HG02870 (cell line): ENCODE measurements at regions not wholly inside any gene's neighbourhood (a gene's known extent, or its start where the extent isn't known, plus 50 kb on each side); places are given as distances from the start of the nearest gene placed in this dataset.

Source experiments
- ATAC-seq: cut with Tn5 transposase; IDR thresholded peaks from one replicate; pipeline ENCODE4 v1.9.1; 2021; ENCODE audit warnings: mild to moderate bottlenecking, moderate library complexity; ENCODE audit not compliant: unreplicated experiment

DNA sequence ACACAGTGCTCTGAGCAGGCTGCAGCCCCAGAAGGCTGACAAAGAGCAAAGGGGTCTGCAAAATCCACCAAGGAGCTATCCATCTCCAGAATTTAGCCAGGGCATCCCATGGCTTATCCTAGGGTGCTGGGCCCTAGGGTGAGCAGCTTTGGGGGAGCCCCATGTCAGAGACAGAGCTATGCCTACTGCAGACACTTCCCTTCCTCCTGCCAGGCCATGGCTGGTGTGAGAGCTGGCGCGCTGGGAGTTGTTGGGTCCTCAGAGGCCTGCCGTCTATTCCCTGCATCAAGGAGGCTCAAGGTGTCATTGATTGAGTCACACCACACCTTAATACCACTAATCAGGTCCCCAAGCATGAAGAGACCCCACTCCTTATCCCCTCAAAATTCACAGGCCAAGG lies 85.3 kb upstream of the TP53I11 start:
- ATAC-seq: no peak

DNA sequence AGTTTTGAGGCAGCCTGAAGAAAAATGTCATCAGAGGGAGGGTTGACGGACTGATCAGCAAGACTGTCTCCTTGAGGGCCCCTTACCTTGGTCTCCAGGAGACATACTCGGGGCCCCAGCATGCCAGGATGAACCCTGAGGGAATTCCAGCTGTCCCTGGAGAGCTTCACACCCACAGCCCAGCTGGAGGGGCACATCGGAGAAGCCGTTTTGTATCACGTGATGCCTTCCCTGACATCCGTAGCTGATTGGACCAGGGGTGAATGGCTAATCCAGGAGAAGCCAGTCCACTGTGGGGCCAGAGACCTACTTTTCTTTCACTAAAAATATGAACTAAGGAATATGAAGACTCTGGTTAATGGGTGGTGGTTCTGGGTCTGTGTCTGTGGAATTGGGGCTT lies 86.0 kb upstream of the TP53I11 start:
- no peak for ATAC-seq

DNA sequence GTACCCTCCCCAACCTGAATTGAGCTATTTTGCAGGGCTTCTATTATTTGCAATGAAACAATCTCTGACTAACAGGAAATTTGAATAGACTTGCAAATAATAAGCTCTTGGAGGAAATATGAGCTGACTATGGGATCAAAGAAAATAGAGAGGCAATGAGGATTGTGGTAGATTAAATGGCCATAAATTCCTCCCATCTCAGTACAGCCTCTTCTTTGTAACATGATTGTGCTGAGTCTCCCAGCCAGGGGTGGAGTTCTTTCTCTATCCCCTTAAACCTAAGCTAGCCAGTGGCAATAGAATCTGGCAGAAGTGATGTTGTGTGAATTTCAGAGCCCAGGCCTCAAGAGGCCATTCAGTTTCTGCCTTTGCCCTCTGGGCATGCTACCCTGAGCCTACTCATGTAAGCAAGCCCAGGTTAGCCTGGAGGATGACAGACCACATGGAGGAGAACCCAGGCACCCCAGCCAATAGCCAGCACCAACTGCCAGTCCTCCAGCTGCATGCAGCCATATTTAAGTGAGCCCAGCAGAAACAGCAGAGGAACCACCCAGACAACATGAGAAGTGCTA lies 86.8 kb upstream of the TP53I11 start:
- ATAC-seq: no peak

DNA sequence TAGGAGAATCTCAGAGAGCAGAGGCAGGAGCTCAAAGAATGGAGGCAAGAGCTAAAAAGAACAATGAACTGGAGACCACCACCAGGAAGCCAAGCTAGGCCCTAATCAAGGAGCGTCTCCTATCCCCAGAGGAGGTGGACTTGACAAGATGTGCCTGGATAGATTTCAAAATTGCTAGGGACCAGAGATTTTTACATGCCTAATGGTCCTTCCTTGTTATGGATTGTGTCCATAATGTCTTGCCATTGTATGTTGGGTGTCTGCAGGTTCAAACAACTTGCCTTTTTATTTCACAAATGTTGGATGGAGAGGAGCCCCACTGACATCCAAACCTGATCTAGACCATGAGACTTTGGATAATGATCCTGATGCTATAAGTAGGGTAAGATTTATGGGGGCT lies 88.2 kb upstream of the TP53I11 start:
- ATAC-seq: no peak

DNA sequence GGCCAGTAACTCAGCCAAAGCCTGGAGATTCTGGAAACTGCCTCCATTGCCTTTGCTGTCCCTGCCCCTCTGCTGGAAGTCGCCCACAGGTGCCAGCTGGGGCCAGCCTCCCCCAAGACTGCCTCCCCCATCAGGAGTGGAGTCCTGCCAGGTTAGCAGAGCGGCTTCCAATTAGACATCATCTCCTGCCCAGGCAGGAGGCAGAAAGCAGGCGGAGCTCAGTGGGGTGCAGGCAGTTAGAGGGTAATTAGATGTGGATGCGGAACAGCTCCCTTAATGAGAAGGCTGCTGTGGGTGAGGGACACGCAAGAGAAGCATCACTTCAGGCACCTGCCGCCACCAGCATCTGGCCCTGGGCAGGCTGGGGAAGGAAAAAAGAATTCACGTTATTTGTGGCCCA lies 90.9 kb upstream of the TP53I11 start:
- no peak for ATAC-seq

DNA sequence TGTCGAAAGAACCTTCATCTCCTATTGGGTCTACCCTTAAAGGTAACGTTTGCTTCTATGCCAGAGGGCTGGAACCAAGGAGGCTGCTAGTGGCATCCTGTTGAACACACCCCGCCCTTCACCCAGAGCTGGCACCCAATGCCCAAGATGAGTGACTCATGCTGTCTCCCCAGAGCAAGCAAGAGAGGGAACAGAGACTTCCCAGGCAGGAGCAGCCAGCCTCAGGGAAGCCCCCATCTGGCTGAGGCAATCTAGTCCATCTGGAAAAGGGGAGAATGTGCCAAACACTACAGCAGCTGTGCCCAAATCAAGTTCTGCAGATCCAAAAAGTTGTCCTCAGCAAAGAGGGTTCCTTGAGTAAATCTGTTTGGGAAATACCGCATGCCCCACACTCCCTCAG lies 91.9 kb upstream of the TP53I11 start:
- no peak for ATAC-seq

DNA sequence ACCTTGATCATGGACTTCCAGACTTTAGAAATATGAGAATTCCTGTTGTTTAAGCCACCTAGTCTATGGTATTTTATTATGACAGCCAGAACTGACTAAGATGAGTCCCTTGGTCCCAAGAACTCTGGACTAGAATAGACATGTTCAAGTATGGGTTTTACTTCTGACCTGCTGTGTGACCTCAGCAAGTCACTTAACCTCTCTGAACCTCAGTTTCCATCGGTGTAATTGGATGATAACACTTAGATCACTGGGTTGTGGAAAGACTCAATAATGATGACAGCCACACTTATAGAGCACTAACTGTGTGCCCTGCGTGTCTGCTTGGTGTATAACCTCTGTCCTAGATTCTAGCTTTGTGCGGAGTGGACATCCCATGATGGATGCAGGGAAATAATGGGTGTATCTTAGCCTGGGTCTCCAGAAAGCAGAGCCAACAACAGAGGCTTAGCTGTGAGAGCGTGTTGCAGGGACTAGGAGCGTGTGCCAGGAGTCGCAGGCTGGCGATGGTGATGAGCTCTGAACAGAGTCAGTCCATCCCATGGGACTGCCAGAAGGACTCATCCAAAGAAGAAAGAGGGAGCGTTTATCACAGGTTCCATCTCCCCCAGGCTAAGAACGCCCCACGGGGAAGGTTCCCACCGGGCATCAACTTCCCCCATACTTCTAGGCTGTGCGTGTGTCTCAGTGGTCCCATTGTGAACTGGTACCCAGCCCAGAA lies 93.2 kb upstream of the TP53I11 start:
- no peak for ATAC-seq

DNA sequence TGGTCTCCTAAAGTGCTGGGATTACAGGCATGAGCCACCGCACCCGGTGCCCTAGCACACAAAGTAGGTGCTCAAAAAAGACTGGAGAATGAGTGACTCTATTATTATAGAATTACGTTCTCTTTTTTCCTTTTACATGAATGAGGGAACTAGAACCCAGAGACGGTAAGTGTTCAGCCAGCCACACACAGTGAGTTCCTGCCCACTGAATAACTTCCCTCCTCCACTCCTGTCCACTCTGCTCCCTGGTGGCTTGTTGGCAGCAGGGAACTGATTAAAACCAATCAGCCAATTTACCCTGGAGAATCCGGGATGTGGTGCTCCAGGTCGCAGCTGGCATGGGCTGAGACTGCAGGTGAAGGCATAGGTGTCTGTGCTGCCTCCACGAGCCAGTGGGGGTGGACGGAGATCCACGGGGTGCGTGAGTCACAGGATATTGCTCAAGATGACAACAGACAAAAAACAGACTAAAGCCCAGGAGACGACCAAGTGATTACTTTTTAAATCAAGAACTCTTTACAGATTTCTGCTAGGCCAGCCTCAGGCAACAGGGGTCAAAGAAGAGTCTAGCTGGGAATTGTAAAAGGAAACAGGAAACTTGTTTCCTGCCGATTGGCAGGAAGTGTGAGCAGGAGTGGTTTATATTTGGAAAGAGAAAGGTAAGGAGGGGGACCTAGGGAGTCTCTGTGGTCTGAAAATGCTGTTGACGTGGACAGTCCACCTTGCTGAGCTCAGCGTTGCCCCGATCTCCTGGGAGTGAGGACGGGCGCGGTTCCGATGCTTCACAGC lies 95.2 kb upstream of the TP53I11 start:
- no peak for ATAC-seq

DNA sequence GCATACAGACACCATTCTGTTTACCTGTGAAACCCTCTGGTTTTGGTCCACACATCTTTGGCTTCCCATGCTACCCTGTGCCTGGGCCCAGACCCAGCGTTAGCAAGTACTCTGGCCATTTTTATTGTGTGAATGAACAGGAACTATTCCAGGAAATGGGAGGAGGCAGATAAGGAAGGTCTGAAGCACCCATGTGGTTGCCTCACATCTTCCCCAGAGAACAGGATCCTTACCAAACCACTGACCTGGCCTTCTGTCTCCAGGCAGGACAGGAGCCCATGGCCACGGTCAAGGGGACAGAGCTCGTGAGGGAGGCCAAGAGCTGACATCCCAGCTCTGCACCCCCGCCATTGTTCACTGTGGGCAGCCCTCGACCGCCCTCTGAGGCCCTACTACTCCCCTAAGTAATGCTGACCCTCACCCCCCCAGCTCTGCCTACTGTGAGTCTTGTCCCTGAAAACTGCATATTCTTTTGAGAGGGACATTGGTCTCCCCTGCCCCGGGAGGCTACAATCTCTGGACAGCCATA lies 97.7 kb upstream of the TP53I11 start:
- no peak for ATAC-seq

DNA sequence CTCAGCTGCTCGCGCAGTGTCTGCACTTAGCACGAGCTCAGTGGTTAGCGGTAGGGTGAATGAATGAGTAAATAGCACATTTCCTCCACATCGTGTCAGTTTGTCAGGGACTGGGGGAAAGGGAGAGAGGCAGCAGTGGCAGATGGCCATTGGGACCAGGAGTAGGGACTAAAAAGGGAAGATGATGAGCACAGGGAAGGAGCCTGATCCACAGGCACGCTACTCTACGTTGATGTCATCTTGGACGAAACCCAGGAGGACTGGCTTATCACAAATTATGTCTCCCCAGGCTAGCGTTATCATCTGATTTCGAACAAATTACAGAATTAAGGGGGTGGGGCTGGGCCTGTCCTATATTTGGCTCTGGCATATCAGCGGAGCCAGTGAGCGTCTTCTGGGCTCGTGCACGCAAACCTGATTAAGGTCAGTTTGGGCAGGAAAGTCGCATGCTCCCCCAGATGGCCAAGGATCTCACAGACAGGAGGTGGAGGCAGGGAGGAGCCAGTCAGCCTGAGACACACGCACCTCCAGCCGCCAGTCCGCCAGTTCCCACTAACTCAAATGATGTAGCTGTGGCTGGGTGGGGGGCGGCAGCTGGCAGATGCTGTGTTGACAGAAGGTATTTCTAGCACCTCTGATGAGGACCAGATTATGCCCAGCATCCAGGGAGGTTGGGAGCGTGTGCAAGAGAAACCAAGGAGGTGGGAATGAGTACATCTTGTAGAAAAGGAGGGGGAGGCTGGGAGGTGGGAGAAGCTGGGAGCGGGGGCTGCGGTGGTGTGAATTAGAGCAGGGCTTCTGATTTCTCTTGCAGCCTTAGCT lies 97.4 kb upstream of the PRDM11 start:
- ATAC-seq: no peak

DNA sequence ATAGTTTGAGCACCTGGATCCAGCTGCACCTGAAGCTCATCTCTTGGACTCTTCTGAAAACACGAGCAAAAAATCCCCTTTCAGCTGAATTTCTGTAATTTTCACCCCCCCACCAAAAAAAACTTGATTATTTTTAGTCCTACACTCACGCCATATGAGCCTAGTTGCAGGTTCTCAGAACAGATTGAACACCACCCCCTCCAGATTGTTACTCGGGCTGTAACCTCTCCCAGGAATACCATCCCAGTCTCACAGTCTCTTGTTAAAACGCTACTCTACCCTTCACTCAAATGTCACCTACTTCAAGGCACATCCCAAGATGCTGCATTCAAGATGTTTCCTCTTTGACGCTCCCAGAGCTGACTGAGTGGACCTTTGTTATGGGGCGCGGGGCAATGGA lies 96.3 kb upstream of the PRDM11 start:
- no peak for ATAC-seq

DNA sequence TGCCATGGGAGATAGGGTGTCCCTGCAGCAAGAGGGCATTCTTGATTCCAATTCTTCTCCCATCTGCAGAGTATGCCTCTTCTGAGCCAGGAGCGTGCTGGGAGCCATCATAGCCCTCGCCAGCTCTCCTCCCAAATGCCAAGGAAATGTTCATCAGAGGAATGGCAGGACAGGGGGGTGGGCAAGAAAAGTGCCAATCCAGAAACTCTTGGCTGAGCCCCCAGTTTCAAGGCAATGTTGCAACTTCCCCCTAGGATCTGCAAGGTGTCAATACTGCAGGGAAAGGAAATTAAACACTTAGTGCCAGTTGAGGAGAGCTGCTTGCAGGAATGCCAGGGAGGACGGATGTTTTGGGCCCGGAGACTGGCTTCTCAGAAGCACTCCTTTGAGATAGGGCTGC lies 94.8 kb upstream of the PRDM11 start:
- no peak for ATAC-seq

DNA sequence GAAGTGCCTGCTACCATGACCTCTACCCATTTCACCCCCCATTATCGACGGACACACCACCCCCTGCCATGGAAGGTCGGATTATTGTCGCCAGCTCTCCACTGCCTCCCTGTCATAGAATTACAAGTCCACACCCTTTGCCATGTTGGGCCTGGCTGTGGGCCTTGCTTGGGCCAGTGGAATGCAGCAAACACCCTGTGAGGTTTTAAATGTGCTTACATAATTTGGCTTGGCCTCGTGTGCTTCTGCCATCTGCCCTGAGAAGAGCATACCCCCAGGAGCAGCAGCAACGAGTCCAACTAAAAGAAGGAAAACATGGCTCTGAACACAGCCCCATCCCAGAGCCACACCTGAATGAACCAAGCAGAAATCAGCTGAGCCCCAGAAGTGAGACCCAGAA lies 94.1 kb upstream of the PRDM11 start:
- ATAC-seq: no peak

DNA sequence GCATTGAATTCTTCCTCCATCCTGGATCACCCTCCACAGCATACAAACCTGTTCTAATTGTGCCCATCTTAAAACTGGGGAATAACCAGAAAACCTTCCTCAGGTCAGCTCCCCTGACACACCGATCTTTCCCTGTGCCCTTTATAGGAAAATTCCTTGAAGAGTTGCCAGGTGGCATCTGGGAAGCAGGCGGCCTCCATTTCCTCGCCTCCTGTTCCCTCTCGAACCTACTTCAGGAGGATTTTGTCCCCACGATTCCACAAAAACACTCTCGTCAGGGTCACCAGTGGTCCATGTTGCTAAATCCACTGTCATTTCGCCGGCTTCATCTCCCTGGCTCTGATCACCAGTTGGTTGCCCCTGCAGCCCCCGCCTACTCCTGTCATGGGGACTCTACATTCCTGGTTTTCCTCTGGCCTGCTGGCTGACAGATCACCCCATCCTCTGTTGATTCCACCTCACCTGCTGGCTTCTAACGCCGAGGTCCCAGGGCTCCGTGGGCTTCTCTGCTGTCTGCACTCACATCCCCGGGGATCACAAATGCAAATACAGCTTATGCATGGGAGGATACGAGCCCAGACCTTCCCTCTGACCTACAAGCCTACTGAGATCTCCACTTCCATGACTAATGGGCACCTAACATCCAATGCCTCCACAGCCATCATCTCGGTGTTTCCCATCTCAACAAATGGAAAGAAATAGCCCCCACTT lies 92.5 kb upstream of the PRDM11 start:
- no peak for ATAC-seq

DNA sequence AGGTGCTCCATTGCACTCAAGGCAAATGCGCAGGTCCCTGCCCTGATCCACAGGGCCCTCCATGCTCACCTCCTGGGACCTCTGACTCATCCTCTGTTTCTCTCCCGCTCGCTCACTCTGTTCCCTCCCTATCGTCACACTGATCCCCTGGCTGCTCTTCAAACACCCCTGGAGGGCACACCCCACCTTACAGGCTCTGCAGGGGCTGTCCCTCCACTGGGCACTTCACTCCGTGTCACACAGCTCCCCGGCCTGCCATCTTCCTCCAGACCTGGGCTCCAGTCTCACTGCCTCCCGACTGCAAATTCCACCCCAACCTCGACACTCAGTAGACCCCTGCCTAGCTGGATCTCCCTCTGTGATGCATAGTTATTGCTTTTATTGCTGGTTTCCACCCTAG lies 91.5 kb upstream of the PRDM11 start:
- ATAC-seq: no peak

DNA sequence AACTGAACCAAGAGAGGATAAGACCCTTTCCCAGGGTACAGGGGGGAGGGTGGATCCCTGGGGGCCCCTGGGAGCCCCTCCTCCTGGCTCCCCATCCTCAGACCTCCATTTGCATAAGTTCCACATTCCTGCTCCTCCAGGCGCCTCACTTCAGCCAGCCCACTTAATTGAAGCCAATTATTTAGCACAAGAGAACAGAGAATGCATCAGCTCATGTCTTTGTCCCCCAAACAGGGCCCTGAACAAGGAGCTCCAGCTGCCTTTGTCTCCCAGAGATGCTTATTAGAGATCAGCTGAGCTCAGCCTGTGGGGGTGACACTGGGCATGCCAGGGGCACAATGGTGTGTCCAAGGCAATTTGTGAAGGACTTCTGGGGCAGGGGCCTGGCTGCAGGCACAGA lies 89.9 kb upstream of the PRDM11 start:
- no peak for ATAC-seq

DNA sequence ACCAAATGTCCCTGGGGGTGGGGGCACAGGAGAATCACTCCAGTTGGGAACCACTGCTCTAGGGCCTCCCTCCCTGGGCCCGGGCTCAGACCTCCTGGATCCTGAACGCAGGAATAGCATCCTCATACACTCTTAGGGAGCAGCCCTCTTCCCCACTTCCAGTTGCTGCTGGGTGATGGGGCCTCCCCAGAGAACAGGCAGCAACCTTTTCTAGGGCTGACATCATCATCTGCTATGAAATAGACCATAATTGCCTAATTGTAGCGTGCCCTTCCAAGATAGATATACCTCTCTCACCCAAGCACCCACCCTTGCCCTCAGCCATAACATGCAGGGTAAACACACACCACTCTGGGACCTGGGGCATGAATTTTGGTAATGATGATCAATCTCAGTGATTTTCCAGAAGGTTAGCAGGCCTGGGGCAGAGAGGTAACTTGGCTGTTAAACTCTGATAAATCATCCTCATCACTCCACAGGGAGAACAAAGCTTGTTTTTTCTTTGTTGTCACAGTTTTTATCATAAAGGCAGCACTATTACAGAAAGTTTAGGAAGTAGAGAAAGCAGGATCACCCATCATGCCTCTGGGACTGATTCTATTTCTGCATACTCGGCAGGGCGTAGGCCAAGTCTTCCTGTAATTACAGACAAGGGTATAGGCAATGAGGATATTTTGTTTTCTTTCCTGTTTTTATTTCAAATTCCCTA lies 88.3 kb upstream of the PRDM11 start:
- ATAC-seq: no peak

DNA sequence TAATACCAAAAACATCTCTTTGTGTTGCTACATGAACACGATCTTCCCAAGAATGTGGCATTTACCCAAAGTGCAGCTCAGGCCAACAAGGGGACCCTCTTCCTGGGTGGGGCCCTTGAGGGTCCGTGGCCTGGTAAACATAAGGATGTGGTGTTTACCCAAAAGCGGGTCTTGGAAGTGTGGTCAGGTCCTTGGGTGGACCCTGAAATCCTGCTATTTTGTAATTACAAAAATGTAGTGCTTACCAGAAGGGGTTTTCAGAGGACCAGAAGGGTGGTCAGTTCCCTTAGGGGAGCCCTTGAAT lies 87.8 kb upstream of the PRDM11 start:
- ATAC-seq: no peak

DNA sequence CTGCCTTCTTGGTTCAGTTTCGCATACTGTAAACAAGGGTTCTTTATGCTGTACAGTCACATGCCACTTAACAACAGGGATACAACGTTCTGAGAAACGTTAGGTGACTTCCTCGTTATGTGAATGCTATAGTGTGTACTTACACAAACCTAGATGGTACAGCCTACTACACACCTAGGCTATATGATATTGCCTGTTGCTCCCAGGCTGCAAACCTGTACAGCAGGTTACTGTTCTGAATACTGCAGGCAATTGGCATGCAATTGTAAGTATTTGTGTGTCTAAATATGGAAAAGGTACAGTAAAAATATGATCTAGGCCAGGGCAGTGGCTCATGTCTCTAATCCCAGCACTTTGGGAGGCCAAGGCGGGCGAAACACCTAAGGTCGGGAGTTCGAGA lies 85.7 kb upstream of the PRDM11 start:
- no peak for ATAC-seq

DNA sequence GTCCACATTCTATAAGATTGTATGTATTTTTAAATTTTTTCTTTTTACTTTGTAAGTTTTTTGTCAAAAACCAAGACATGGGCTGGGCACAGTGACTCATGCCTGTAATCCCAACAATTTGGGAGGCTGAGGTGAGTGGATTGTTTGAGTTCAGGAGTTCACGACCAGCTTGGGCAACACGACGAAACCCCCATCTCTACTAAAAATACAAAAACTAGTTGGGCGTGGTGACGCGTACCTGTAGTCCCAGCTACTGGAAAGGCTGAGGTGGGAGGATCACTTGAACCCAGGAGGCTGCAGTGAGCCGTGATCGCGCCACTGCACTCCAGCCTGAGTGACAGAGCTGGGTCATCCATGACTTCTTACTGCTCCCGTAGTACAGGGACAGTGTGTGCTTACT lies 84.8 kb upstream of the PRDM11 start:
- ATAC-seq: no peak
